Right ventricle myocardium inferior (tissue), 1 donor: ENCODE measurements at regions not wholly inside any gene's neighbourhood (a gene's known extent, or its start where the extent isn't known, plus 50 kb on each side); places are given as distances from the start of the nearest gene placed in this dataset.
A peak's percentile ranks its signal among the peaks of the same experiment; 100 is the strongest.
"Not testable (repeated sequence)": the region's sequence is repeated elsewhere in the genome, so short reads cannot be mapped to it uniquely, and the experiment has no call there.

Experiments
- ATAC-seq: fragments of 200-7000 bp; cut with Tn5 transposase; one replicate; pipeline ENCODE4 v1.9.1; 2020; ENCODE audit warnings: mild to moderate bottlenecking, moderate library complexity
- DNase-seq: peaks from one replicate; pipeline ENCODE4 v3.0.0; 2021; ENCODE audit errors: missing footprints
- intact Hi-C: fragments of 100-400 bp; cut with DNase I; formaldehyde crosslinking; loops from one replicate; pipeline ENCODE4 v1.11.0; 2022
- donor health status: DM: no; HTN: yes; CAD: no; lungs with severe emphysema.

DNA sequence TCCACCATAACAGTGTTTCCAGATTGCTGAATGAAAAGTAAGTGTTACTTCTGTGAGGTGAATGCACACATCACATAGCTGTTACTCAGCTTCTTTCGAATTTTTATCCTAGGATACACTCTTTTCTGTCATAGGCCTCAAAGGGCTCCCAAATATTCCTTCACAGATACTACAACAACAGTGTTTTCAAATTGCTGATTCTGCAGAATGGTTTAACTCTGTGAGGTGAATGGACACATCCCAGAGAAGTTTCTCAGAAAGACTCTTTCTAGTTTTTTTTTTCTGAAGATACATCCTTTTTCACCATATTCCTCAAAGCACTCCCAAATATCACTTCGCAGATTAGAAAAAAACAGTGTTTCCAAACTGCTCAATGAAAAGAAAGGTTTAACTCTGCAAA, 221.1 kb downstream of the OR4A5 start:
- intact Hi-C loops, result no loop called here
- ATAC-seq (no peak), DNase-seq (no peak)

- intact Hi-C loops, result no loop called here
- ATAC-seq (no peak), DNase-seq (no peak)
Observed at GRCh38 chr11:54930930-54931329, 224.3 kb downstream of the OR4A5 start.

GRCh38 chr11:54944211-54944610, 237.6 kb downstream of the OR4A5 start:
- ATAC-seq (no peak), DNase-seq (no peak)
- intact Hi-C loops, result no loop called here

DNA sequence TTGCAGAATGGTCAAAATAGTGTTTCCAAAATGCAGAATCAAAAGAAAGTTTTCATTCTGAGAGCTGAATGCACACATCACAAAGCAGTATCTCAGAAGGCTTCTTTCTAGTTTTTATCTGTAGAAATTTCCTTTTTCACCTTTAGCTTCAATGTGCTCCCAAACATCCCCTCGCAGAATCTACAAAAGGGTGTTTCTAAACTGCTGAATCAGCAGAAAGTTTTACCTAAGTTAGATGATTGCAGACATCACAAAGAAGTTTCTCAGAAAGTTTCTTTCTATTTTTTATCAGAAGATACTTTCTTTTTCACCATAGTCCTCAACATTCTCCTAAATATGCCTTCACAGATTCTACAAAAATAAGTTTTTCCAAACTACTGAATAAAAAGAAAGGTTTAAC, 239.8 kb downstream of the OR4A5 start:
- intact Hi-C loops, result no loop called here
- no peak for ATAC-seq
- no peak for DNase-seq

GRCh38 chr11:54947175-54947574, 240.5 kb downstream of the OR4A5 start:
- intact Hi-C loops, ATAC-seq: not testable (repeated sequence)
- peak; percentile 17 for DNase-seq

DNA sequence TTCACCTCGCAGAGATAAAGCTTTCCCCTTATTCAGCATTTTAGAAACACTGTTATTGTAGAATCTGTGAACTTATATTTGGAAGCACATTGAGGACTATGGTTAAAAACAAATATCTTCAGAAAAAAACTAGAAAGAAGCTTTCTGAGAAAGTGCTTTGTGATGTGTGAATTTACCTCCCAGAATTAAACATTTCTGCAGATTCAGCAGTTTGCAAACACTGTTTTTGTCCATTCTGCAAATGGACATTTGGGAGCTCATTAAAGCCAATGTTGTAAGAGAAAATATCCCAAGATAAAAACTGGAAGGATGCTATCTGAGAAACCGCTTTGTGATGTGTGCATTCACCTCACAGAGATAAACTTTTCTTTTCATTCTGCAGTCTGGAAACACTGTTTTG, 272.7 kb downstream of the OR4A5 start:
- intact Hi-C loops, result no loop called here
- DNase-seq (no peak), ATAC-seq (no peak)

DNA sequence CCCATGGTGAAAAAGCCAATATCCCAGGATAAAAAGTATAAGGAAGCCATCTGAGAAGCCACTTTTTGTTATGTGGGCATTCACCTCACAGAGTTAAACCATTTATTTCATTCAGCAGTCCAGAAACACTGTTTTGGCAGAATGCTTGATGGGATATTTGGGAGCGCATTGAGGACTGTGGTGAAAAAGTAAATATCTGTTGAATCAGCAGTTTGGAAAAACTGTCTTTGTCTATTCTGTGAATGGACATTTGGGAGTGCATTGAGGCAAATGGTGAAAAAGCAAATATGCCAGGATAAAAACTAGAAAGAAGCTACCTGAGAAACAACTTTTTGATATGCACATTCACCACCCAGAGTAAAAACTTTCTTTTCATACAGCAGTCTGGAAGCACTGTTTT, 276.2 kb upstream of the TRIM48 start:
- ATAC-seq (no peak), DNase-seq (no peak)
- intact Hi-C loops, result no loop called here

DNA sequence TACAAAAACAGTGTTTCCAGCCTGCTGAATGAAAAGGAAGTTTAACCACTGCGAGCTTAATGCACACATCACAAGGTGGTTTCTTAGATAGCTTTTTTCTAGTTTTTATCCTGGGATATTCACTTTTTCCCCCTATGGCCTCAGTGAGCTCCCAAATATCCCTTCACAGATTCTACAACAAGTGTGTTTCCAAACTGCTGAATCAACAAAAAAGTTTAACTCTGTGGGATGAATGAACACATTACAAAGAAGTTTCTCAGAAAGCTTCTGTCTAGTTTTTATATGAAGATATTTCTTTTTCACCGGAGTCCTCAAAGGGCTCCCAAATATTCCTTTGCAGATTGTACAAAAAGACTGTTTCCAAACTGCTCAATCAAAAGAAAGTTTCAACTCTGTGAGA, 233.1 kb upstream of the TRIM48 start:
- DNase-seq, ATAC-seq, intact Hi-C loops: not testable (repeated sequence)

GRCh38 chr11:55054723-55055122, 207.2 kb upstream of the TRIM48 start:
- ATAC-seq (no peak), DNase-seq (no peak)
- intact Hi-C loops, result no loop called here

- DNase-seq, intact Hi-C loops, ATAC-seq: not testable (repeated sequence)
Observed at GRCh38 chr11:55084588-55084987, 177.4 kb upstream of the TRIM48 start.

DNA sequence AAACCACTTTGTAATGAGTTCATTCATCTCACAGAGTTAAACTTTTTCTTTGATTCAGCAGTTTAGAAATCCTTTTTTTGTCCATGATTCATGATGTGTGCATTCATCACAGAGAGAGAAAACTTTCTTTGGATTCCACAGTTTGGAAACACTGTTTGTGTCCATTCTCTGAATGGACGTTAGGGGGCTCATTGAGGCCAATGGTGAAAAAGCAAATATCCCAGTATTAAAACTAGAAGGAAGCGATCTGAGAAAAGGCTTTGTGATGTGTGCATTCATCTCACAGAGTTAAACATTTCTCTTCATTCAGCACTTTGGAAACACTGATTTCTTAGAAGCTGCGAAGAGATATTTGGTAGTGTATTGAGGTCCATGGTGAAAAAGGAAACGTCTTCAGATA, 155.6 kb upstream of the TRIM48 start:
- intact Hi-C loops, result no loop called here
- ATAC-seq, result no peak

More for the DNA sequence above, 155.6 kb upstream of the TRIM48 start:
- no peak for DNase-seq
